HG03060 (cell line): ENCODE measurements at regions not wholly inside any gene's neighbourhood (a gene's known extent, or its start where the extent isn't known, plus 50 kb on each side); places are given as distances from the start of the nearest gene placed in this dataset.
"Not testable (repeated sequence)": the region's sequence is repeated elsewhere in the genome, so short reads cannot be mapped to it uniquely, and the experiment has no call there.

ENCODE experiments used
- ATAC-seq: cut with Tn5 transposase; IDR thresholded peaks from one replicate; pipeline ENCODE4 v1.9.1; 2021; ENCODE audit warnings: low read depth, moderate number of reproducible peaks; ENCODE audit not compliant: unreplicated experiment

DNA sequence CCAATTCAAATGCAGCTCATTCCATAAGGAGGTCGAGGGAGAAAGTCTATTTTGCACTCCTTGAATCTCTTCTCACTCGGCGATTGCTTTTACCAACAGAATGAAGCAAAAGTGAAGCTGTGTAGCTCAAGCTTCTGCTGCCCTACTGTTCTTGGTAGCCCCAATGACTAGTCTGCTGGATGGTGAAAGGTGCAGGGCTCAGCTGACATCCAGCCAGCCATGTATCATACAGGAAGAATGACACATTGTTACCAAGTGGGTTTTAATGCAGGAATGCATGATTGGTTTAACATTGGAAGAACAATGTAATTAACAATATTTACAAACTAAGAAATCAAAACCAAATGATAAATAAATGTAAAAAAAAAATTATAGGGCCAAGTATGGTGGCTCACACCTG lies 286.2 kb upstream of the HSFY2 start:
- no peak for ATAC-seq

DNA sequence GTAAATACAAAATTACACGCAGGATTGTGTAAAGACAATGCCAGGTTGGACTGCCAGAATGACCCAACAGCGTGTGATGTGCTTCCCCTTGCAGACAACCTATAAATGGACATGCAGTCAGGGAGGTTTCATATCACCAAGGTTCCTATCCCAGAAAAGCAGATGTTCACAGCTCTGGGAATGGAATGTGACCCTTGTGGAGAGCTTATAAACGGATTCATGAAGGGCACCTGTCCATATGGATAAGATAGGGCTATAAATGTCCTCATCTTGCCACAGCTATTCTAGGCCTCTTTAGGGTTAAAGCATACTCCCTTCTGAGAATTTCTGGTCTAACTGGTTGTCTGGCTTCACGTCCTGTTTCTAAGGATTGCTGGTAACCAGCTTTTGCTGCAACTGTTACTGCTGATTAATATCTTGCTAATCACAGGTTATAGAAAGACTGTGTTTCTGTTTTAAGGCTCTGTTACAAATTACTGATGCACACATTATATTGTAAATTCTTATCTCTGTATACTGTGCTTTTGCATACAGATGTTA lies 285.4 kb upstream of the HSFY2 start:
- no peak for ATAC-seq

DNA sequence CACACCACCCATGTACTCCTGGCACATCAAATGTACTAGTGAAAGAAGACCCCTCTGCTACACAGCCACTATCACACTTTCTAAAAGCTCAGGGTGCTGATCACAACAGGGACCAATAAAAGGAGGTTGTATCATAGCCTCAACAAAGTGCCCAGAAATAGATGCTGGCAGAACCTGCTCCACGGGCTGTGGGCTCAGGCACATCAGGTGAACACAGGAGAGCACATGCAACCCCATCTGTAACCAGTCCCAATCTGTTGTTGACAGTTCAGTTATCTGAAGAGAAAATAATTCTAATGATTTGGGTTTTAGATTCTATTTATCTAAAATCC lies 282.6 kb upstream of the HSFY2 start:
- no peak for ATAC-seq

DNA sequence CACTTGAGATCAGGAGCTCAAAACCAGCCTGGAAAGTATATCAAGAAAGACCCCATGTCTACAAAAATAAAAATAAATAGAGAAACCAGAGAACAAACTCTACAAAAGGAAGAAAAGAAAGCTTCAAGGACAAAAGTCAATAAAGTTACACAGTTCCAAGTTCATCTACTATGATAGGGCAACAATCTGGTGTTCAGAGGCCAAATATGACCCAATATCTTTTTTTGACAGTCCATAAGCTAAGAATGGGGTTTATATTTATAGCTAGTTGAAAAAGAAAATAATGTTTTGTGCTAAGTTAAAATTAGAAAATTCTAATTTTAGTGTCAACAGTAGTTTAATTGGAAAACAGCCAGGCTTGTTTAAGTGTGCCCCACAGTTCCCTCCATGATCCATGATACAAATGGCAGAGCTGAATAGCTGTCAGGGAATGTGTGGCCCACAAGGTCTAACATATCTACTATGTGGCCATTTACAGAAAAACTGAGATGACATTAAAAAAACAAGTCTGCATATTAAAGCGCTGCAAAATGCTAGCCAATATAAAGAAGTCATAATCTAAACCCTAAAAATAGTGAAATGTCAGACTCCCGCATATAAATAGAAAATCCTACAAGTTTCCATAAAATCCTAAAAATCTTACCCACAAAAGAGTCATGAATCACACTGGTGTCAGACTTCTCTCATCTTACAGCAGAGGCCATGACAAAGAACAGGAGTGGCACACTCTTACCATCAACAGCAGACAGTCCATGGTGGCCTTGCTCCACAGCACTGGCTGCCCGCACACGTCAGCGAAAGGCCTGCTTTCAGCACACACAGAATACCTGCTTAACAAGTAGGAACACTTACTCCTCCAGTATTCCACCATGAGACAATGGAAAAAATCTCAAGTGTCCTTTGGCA lies 281.9 kb upstream of the HSFY2 start:
- no peak for ATAC-seq

DNA sequence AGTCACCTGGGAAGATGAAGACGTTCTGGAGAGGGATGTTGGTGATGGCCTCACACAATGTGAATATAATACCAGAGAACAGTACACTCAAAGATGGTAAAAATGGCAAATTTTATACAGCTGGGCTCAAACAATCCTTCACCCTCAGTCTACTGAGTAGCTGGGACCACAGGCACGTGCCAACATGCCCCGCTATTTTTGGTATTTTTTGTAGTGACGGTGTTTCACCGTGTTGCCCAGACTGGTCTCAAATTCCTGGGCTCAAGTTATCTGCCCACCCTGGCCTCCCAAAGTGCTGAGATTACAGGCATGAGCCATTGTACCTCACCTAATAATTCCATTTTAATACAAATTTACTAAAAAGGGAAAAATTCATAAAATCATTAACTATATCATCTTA lies 280.3 kb upstream of the HSFY2 start:
- ATAC-seq, result no peak

DNA sequence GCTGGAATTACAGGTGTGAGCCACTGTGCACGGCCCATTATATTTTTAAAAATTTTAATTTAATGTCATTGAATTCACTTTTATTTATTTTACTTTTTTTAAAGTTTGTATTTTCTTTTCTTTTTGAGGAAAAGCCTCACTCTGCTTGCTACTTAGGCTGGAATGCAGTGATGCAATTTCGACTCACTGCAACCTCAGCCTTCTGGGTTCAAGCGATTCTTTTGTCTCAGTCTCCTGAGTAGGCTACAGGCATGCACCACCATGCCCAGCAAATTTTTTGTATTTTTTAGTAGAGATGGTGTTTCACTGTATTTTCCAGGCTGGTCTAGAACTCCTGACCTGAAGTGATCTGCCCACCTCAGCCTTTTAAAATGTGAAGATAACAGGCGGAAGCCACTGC lies 277.5 kb upstream of the HSFY2 start:
- ATAC-seq, result no peak

DNA sequence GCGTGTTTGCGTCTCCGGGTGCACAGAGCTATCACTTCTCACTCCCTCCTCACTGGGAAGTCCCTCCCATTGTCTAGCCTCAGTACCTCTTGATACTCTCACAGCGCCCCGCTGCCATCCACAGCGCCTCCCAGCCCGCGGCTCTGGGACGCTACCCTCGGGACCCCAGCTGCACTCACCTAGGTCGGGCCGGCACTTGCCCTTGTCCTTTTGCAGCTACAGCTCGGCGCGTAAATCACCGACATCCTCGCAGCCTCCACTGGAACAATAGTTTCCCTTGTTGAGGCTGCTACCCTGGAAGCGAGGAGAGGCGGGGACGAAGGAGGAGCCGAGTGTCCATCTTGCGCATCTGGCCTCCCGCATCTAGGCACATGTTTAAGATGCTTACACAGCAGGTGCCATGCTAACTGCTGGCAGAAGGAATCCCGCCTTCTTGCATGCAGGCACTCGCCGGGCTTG lies 269.5 kb upstream of the HSFY2 start:
- ATAC-seq, result no peak

DNA sequence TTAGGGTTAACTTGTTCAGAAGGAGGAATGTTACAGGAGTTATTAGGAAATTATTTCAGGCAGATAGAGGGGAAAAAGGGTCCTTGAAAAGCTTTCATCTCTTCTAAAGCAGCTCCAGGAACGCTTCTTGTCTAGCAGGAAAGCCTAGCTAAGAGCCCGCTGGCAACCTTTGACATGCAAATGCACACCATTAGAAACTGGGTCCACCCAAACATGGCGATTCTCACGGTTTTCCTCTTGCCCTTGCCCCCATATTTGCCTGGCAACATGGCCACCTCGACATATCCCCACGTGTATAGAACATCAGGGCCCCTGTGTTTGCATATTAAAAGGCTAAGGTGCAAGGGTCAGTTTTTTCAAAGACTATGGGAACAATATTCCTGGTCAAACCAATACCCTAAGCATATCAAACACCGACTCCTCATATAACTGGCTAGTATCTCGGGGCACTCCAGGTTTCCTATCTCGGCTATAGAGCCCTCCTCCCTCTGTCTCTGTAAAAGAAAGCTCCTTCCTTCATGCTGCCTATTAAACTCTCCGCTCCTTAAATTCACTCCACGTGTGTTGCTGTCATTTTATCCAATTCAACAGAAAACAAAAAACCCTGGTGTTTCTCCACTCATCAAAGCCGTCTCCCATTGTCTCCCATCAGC lies 268.9 kb upstream of the HSFY2 start:
- ATAC-seq, result no peak

DNA sequence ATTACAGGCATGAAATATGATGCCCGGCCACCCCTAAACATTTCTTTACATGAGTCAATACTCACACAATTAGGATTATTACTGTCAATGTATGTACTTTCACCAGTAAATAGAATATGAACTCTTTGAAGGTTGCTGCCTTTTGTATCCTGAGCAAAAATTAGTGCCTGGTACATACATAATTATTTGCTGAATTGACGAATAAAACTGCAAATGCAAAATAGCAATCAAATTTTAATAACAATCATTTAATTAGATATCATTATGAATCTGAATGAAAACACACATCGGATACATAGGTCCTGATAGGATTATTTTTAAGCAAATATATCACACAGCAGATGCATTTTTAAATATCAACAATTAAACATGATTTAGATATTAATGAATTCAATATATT lies 253.1 kb upstream of the HSFY2 start:
- no peak for ATAC-seq

DNA sequence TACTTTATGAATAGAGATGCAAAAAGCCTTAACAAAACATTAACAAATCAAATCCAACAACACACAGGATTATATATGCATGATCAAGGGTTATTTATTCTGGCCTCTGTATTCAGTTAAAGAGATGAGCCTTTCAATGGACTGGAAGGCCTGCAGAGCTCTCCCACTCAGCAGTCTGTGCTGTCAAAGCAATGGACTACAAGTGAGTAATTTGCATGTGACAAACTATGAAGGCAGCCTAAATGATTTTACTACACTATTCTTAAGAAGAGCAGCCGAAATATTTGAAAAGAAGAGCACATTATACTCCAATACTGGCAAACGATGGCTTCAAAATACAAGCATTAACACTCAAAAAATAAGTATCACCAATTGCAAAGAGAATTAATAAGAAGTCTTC lies 250.4 kb upstream of the HSFY2 start:
- no peak for ATAC-seq

DNA sequence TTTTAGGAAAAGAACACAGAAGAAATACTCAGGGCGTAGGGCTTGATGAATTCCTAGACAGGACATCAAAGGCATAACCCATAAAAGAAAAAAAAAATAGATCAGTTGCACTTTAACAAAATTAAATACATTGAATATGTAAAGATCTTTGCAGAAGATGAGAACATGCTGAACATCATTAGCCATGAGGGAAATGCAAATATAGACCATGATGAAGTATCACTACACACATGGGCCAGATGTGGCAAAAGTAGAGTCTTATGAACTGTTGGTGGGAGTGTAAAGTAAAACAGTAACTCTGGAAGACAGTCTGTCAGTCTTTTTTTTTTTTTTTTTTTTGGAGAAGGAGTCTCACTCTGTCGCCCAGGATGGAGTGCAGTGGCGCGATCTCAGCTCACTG lies 246.7 kb upstream of the HSFY2 start:
- ATAC-seq, result no peak

DNA sequence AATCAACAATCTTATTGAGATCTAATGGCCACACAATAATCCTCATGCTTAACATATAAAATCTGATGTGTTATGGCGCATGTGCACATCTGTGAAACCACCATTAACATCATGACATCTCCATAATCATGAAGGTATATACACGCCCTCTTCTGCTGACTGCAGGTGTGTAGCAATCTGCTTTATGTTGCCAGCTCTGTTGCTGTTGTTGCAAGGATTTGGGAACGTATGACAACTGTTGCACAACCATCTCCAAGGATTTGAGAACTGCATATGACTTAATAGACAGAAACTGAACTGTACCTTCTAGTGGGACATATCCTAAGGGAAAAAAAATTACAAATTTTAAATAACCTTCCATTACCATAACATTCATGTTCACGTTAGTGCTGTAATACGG lies 243.5 kb upstream of the HSFY2 start:
- ATAC-seq, result no peak

DNA sequence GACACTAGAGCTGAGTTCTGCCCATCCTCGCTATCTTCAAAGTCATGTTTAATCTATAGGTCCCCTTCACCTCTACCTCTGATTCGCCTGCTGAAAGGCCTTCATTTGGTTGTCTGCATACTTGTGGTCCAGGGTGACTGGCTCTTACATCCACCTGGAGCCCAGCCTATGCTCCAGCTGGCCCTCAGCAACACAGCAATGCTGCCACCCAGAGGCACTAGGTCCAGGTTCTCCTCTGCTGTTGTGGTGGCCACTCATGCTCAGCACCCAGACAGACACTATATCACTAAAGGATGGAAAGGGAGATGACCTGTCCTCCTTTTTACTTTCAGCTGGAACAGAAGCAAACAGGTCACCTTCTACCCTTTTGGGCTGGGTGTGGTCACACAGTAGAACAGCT lies 242.3 kb upstream of the HSFY2 start:
- no peak for ATAC-seq

DNA sequence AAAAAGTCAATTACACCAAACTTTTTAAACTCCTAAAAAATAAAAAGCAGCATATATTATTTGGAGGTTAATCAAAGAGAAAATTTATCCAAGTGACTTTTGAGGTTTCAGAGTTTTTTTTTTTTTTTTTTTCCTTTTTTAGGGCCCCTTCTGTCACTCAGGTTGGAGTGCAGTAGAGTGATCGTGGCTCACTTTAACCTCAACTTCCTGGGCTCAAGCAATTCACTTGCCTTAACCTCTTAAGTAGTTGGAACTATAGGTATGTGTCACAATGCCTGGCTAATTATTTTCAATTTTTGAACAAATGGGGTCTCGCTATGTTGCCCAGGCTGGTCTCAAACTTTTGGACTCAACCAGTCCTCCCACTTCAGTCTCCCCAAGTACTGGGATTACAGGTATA lies 241.7 kb upstream of the HSFY2 start:
- ATAC-seq, result no peak

DNA sequence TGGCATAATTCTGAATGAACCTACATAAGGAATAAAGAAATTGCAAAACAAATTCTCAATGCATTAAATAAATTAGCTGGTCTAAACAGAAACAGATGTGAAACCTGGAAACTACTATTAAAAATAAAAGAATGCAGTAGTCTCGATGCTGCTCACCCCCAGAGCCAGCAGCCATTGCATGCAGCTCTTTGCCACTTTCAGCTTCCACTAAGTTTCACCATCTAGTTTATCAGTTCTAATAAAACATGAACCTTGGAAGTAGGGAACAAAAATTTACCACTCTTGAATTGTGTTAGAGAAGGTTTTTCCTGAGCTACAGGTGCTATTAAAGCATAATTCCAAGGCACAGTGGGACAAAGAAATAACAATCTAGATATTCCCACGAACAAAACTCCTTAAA lies 239.4 kb upstream of the HSFY2 start:
- ATAC-seq, result no peak

DNA sequence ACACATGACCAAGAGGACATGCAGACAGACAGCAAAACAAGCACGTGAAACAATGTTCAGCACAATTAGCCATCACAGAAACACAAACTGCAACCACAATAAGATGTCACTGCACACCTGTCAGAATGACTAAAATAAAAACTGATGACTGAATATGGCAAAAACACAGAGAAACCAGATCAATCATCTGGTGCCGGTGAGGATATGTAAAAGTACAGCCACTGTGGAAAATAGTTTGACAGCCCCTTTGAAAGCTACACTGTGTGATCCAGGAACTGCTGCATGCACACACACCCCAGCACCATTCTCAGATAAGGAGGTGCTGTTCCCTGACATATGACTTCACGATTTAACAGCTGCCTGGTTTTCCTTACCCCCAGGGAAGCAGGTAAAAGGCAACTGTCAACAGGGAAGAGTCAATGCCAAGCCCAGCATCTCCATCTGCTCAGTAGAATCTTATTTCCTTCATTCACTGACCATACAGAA lies 238.1 kb upstream of the HSFY2 start:
- no peak for ATAC-seq

DNA sequence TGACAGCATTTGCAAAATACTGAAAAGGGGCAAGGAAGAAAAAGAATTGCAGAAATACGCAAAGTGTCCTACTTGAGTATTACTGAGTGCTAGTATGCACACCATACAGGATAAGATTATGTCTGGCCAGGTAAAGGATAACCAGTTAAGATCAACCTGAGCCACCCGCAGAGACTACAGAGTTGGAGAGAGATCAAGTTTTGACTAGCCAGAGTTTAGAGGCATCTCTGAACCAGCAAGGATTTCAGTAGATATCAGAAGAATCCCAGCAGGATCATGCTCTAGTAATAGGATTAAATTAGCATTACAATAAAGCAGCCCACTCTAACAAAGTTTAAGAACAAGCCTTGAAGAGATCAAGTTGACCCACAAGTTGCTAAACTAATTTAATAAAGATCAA lies 232.7 kb upstream of the HSFY2 start:
- no peak for ATAC-seq

DNA sequence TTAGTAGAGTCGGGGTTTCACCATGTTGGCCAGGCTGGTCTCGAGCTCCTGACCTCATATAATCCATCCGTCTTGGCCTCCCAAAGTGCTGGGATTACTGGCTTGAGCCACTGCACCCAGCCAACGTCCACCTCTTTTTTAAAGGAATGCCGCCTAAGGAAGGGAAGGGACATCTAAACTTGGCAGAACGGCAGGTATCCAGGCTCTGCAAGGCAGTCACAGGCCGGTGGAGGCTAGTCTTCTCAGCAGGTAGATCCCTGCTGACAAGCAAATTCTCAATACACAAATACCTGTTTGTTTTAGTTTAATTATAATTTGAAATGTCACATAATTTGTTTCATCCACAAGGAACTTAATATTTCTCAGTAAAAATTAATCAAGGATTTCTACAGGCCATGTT lies 232.0 kb upstream of the HSFY2 start:
- ATAC-seq, result no peak

DNA sequence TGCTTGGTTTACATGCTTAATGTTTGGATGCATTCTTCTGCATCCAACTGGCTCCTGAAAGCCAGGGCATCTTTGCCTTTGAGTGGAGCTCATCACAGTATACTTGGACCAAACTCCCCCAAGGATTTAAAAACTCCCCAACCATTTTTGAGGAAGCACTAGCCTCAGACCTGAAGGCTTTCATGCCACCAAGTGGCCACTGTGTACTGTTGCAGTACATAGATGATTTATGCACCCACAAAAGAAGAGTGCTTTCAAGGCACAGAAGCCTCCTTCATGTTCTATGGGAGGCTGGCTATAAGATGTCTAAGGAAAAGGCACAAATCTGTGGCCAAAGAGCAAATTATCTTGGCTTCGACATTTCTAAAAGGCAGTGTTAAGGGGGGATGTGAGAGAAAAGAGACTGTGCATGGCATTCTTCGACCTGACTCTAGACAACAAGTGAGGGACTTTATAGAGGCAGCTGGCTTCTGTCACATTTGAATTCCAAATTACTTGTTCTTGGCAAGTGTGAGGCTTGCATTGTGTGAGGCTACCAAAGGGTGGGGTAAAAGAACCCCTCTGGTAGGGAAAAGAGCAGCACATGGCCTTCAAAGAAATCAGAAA lies 224.2 kb upstream of the HSFY2 start:
- ATAC-seq, result no peak

DNA sequence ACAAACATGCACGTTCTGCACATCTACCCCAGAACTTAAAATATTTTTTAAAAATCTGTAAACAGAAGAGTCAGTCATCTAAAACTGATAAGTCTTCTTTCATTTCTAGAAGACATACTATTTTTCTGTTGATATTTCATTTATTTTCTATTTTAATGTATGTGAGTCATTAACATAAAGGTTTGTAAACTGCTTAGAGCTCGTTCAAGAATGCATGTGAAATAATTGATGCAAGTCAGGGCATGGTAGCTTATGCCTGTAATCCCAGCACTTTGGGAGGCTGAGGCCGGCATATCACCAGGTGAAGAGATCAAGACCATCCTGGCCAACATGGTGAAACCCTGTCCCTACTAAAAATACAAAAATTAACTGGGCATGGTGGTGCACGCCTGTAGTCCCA lies 219.9 kb upstream of the HSFY2 start:
- ATAC-seq, result no peak

DNA sequence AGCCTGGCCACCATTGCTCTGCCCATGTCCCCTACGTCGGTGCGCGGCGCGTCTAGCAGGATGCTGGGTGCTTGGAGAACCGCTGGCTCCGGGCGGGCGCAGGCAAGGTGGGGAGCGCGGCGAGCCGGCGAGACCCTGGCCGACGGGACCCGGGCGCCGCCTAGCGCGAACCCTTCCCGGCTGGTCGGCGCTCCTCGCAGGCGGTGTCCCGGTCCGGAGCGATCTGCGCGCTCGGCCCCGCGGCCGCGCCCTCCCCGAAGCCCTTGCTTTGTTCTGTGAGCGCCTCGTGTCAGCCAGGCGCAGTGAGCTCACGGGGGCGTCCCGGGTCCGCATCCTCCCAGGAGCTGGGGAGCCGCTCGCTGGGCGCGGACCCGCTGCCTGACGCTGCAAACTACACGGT lies 219.1 kb upstream of the HSFY2 start:
- not testable (repeated sequence) for ATAC-seq
